GM18511 (cell line): ENCODE measurements at regions not wholly inside any gene's neighbourhood (a gene's known extent, or its start where the extent isn't known, plus 50 kb on each side); places are given as distances from the start of the nearest gene placed in this dataset.
"Not testable (repeated sequence)": the region's sequence is repeated elsewhere in the genome, so short reads cannot be mapped to it uniquely, and the experiment has no call there.

Experiments
- ATAC-seq: cut with Tn5 transposase; IDR thresholded peaks from one replicate; pipeline ENCODE4 v1.9.1; 2021; ENCODE audit warnings: mild to moderate bottlenecking, moderate library complexity; ENCODE audit not compliant: unreplicated experiment

GRCh38 chr2:95654897-95655296 lies 63.1 kb downstream of the TRIM43 start:
- not testable (repeated sequence) for ATAC-seq

GRCh38 chr2:95656553-95656952 lies 64.8 kb downstream of the TRIM43 start:
- not testable (repeated sequence) for ATAC-seq

GRCh38 chr2:95657937-95658336 lies 66.1 kb downstream of the TRIM43 start:
- not testable (repeated sequence) for ATAC-seq

- ATAC-seq = not testable (repeated sequence)
Measured at GRCh38 chr2:95660766-95661562, 69.2 kb downstream of the TRIM43 start.

DNA sequence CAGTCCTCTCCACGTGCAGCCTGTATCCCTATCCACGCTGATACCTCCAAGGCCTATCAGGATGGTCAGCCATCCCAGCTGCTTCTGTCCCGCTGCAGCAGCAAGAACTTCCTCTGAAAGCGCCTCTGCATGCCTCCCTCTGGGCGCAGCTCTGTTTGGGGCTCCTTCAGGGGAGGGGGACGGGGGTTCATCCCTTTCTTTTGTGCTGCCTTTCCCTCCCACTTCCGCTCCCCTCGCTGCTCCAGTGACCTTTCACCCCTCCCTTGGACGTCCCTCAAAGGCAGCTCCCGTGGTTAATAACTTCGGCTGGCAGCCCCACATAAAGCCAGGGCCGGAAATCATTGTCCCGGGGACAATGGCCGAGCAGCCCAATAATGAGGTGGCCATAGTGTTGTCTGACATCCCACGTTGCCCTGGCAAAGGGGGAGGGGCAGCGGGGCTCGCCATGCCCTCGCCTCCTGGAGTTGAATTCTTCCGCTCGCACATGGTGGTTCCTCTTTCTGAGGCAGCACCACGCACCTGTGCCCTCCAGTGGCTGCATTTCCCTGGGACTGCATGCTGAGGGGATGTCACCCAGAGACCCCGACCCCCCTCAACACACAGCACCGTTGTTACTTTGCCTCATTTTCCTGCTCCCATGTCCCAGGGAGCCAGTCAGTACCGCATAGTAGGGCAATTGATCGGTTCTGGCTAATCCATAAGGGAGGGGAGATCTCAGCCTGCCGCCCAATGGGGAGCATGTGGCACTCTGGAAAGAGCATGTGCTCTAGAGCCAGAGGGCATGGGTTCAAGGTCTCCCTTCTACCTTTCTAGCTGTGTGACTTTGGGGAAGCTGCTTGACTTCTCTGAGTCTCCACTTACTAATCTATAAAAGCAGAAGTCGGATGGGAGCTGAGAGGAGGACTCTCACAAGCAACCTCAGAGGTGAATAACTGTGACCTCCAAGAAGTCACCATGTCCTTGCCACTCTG lies 72.0 kb downstream of the TRIM43 start:
- ATAC-seq = not testable (repeated sequence)

DNA sequence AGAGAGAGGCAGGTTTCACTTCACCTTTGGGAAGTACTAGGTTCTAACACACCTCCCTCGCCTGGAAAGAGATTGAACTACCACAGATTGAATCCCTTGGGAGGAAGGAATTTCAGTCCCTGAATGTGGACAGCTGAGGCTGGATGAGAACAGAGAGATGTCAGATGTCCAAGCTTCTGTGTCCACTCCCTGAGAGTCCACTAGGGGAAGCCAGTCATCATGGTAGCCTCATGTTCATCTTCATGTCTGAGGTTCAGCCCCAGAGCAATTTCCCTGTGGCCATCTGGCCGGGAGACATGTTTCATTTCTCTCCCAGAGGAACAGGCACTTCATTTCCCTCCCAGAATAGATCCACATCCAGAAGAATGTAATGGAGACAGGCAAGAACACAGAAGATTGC lies 74.8 kb downstream of the TRIM43 start:
- ATAC-seq = not testable (repeated sequence)

DNA sequence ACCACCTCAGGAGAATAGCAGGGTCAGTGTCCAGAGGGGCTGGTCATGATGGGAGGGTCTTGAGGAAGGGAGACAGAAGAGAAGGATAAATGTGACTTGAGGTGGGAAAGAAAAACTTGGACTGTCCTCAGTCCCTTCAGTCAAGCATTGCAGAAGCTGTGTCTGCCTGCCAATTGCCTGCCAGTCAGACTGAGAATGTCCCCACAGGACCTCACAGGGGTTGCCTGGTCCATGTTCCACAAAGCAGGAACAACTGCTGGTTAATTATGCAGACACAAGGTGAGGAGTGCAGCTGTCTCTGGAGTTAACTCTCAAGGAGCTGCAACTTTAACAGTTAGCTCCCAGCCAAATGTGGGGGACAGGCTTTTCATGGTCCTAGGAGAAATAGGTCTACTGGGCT lies 75.7 kb downstream of the TRIM43 start:
- ATAC-seq = no peak

GRCh38 chr2:95668934-95669333 lies 77.1 kb downstream of the TRIM43 start:
- ATAC-seq = not testable (repeated sequence)

DNA sequence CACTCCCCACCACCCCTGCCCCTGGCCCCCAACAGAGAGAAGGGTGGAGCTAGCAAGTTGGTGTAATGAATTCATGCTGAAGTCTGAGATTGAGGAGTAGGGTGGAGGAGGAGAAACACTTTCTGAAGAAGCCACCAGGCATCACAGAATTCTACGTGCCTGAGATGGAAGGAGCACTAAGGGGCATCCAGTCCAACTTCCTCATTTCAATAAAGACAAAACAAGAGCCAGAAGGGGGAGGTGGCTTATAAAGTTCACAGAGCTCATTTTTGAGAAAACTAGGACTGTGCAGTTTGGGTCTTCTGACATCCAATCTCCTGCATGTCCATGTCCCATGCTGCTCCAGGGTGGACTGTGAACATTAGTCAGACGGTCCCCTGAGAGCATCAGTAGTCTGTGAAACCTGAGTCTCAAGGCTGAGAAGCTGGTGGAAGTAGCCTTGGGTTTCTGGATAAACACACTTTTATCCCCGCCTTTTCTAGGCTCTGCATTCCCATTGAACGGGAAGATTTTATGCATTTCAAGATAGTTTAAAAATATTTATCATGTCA lies 77.7 kb downstream of the TRIM43 start:
- no peak for ATAC-seq

DNA sequence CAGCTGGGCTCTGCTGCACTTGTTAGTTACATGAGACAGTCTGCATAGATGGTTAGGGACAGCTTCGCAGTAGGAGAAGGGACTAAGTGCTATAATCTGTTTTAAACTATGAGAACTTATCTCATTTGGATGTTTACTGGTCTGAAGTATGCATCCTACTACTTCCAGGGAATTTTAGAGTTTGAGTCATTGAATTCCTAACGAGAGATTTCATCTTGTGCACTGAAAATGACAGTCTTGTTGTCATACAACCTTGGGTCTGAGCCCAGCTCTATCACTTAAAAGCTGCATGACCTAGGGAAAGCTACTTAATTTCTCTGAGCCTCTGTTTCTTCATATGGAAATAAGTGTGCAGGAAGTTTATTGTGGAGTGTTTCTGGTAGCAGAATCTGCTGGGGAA lies 78.4 kb downstream of the TRIM43 start:
- ATAC-seq = no peak

- no peak for ATAC-seq
Measured at GRCh38 chr2:95670686-95671085, 78.9 kb downstream of the TRIM43 start.

DNA sequence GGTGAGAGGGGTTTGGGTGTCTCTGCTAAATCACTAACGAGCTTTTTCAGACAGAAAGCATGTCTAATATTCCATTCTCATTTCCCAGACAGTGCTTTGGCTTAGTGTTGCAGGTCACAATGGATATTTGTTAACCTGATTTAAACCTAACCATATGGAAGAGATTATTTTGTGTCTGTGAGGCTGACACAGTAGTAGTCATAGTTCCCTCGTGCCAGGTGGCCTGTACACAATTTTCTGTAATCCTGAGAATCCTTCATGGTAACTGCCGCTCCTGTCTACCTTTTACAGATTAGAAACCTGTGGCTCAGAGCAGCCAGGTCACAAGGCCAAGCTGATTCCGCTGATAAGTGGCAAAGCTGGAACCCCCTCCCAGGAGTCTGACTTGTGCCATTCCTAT lies 79.4 kb downstream of the TRIM43 start:
- ATAC-seq = not testable (repeated sequence)

GRCh38 chr2:95671992-95672391 lies 80.2 kb downstream of the TRIM43 start:
- ATAC-seq = not testable (repeated sequence)

DNA sequence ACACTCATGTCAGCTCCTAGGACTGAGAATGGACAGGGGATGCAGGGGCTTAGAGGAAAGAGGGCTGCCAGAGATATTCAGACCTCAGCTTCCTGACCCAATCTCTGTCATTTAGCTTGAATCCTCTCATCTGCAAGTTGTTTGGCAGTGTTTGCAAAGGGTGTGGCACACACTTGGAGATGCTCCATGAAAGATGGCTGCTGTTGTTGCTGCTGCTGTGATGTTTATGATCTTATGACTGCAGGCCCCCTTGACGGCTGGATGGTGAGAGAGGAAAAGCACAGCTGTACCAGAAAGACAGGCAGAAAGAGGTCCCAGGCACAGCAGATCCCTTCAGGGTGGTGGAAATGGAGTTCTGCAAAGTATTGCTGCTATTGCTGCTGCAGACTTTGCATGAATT lies 80.7 kb downstream of the TRIM43 start:
- not testable (repeated sequence) for ATAC-seq

- ATAC-seq = no peak
Measured at GRCh38 chr2:95674186-95674585, 82.4 kb downstream of the TRIM43 start.

DNA sequence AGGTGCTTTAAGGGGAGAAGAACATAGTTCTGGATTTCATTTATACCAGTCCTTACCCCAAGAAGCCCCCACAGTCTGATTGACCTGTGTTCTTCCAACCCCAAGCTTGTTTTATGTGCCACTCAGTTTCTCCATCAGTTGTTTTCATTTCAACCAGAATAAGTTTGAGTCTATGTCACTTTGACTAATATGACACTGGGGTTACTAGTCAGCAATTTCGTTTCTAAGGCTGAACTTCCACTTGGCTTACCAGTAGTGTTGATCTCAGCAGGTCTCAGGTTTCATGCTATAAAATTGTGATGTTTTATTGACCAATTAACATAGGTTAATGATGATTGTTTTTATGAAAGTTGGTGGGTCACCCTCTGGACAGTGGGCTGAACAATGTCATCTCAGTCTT lies 84.8 kb downstream of the TRIM43 start:
- ATAC-seq = not testable (repeated sequence)

DNA sequence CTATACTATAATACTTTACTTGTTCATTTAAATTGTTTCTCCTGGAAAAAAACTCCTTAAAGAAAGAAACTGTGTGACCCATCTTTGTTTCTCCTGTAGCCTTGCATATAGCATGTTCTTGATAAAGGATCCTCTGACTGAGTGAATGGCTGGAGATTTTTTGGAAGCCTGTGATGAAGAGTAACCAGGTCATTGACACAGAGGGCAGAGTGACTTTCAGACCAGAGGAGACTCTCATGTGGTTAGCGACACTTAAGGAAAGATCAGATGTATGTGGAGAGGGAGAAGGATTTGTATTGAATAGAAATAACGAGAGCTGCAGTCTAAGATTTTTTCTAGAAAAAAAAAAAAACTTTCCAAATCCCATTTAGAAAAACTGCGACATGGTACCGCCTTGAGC lies 85.5 kb downstream of the TRIM43 start:
- ATAC-seq = no peak

- ATAC-seq = not testable (repeated sequence)
Measured at GRCh38 chr2:95677833-95678232, 86.0 kb downstream of the TRIM43 start.

- ATAC-seq = not testable (repeated sequence)
Measured at GRCh38 chr2:95681158-95681557, 89.4 kb downstream of the TRIM43 start.

- ATAC-seq = not testable (repeated sequence)
Measured at GRCh38 chr2:95681589-95682081, 89.8 kb downstream of the TRIM43 start.

DNA sequence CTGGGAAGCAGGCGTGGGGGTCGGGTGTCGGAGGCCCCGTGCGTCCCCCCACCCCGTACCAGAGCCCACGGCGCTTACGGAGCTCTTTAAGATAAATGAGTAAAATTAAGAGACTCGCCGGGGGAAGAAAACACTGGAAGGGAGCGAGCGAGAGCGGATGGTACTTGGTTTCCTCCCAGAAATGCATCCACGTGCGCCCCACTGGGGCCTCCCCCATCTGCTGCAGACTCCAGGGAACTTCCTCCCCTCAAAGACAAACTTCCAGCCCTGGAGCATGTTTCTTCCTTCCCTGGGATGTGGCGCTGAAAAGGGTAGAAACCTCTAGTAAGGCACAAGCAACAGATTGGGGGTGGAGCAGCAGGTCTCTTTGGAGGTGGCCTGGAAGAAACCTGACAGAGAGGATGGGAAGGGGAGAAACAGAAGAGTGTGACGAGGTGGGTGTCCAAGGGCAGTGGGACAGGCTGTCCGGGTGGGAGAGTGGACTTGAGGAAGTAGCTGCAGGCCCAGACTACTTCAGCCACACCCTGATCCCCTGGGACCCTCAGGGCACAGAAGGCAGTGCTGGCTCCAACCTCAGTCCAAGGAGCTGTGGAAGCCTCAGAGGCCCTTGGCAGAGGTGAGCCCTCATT lies 91.2 kb downstream of the TRIM43 start:
- not testable (repeated sequence) for ATAC-seq
